ENCODE measurements at regions not wholly inside any gene's neighbourhood (a gene's known extent, or its start where the extent isn't known, plus 50 kb on each side); places are given as distances from the start of the nearest gene placed in this dataset.
"Not testable (repeated sequence)": the region's sequence is repeated elsewhere in the genome, so short reads cannot be mapped to it uniquely, and the experiment has no call there.

DNA sequence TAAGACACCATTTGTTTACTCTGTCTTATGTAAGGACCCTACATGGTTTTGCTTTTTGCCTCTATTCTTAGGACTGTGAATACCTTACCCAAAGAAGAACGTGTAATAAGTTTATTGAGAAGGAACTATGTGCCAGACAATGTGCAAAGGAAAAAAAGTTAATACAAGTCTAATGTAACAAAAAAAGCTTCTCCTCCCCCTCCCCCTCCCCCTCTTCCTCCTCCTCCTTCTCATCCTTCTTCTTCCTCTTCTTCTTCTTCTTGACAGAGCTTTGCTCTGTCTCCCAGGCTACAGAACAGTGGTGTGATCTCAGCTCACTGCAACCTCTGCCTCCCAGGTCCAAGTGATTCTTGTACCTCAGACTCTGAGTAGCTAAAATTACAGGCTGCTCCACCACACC lies 50.9 kb upstream of the MITF start:
- no peak for FAIRE-seq

DNA sequence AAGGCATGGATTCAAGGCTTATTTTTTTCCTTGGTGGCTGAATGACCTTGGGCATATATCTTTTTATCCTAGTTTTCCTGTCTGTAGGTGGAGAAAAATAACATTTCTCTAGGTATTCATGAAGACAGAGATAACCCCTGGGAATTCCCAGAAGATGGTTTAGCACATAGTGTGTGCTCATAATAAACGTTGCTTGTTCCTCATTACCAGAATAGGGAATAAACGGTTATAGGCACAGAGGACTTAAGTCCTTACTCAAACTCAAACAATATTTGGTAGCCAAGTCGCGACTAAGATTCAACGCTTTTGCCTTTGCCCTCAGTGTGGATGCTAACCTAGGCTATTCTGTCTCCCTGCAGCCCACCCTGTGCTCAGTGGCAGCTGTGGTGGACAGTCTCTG lies 51.6 kb upstream of the MITF start:
- FAIRE-seq, result no peak

DNA sequence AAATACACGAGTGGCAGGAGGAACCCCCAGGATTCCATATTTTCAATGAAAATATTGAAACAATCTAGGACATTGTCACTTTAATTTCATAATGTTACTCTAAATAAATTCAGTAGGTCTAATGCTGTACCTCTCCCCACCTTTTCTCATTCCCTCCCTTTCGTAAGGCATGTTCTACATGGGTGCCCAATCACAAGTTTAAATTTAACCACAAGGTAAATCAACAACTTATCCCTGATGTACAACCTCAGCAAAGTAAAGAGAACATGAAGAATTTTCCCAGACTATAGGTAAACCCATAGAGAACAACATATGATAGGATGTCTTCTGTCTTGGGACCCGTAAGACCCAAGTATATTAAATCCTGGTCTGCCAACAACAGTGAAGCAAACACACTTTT lies 53.2 kb upstream of the MITF start:
- no peak for FAIRE-seq

DNA sequence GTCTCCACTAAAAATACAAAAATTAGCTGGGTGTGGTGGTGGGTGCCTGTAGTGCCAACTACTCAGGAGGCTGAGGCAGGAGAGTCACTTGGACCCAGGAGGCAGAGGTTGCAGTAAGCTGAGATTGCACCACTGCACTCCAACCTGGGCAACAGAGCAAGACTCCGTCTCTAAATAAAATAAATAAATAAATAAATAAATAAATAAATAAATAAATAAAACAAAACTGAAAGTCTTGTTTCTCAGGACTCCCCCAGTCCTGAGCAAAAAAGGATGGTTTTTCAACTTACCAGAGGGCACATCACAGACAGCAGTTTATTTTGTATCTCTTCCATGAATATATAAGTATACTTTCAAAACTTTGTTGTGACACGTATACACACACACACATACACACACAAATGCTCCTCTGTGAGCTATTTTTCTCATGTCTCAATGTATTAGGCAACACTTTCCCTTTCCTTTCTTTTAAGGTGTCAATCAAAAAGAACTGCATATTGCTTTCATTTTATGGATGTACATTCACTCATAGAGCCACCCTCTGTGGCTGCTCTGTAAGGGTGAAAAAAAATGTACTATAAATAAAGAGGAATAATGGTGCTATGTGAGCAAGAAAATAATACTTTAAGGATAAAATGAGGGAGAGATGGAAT lies 54.8 kb upstream of the MITF start:
- no peak for FAIRE-seq

DNA sequence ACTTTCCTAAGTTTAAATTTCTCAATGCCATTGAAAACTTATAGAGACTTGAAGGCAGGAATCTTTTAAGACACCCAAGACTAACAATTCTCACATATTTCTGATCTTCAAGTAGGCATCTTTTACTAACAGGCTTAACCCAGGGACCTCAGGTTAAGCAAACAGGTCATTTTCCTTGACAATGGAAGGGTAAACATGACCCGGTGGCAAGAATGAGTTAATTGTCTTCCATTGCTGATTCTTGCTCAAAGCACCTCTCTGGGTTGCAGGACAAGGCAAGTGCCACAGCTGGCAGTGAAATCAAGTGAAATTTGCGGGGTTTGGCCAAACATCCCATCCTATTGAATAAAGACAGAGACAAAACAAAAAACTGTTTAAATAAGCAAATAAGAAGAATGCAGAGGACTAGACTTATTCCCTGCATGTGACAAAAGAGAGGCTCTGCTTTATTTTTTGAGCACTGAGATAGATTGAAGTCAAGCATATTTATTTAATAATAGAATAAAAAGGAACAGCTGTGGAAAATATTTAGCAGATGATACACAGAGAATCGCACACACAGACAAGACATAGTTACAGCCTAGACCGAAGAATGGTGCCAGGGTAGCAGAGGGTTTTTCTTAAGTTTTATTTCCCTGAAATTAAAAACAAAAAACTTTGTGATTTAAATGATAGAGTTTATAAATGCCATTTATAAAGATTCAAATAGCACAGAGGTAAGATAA lies 56.0 kb upstream of the MITF start:
- no peak for FAIRE-seq

DNA sequence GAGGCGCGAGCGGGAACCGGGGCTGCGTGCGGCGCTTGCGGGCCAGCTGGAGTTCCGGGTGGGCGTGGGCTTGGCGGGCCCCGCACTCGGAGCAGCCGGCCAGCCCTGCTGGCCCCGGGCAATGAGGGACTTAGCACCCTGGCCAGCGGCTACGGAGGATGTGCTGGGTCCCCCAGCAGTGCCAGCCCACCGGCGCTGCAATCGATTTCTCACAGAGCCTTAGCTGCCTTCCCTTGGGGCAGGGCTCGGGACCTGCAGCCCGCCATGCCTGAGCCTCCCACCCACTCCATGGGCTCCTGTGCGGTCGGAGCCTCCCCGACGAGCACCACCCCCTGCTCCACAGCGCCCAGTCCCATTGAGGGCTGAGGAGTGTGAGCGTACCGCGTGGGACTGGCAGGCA lies 61.8 kb upstream of the MITF start:
- not testable (repeated sequence) for FAIRE-seq

DNA sequence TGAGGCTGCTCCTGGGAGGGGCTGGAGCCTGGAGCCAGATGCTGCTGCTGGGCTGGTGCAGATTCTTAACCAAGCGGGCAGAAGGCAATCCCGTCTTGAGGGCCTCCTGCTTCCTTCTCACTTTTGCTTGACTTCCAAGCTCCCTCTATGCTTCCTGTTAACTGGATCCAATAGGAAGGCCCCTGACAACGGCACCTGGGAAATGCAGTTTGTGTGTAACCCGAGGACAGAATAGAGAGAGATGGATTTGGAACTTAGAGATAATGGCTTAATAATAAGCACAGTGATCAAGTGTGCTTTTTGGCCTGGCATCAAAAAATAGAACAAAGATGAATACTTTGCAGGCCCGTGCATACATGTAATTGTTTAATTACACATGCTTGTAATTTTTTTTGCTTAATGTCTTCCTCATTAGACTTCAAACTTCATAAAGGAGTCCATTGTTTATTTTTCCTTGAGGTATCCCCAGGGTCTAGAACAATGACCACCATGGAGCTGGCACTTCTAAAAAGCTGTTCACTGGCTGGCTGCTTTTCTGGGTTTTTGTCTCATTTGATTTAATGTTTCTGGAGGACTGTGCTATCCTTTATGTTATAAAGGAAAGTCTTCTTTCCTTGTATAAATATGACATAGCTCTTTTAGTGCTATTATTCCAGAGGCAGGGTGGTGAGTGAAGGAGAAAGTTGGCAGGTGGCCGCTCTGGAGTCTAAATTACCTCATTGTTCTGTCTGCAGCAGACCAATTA lies 63.3 kb upstream of the MITF start:
- no peak for FAIRE-seq

DNA sequence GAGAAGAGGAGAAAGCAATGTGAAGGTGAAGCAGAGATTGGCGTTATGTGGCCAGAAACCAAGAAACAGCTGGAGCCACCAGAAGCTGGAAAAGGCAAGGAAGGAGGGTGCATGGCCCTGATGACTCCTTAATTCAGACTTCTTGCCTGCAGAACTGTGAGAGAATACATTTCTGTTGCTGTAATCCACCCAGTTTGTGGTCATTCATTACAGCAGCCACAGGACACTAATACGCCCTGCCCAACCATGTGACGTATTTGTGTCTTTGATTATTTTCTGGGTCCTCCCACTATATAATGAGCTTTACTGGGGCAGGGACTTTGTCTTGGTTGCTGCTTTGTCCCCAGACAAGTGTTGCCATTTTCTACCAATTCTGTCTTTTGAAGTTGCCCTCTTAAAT lies 64.5 kb upstream of the MITF start:
- no peak for FAIRE-seq

DNA sequence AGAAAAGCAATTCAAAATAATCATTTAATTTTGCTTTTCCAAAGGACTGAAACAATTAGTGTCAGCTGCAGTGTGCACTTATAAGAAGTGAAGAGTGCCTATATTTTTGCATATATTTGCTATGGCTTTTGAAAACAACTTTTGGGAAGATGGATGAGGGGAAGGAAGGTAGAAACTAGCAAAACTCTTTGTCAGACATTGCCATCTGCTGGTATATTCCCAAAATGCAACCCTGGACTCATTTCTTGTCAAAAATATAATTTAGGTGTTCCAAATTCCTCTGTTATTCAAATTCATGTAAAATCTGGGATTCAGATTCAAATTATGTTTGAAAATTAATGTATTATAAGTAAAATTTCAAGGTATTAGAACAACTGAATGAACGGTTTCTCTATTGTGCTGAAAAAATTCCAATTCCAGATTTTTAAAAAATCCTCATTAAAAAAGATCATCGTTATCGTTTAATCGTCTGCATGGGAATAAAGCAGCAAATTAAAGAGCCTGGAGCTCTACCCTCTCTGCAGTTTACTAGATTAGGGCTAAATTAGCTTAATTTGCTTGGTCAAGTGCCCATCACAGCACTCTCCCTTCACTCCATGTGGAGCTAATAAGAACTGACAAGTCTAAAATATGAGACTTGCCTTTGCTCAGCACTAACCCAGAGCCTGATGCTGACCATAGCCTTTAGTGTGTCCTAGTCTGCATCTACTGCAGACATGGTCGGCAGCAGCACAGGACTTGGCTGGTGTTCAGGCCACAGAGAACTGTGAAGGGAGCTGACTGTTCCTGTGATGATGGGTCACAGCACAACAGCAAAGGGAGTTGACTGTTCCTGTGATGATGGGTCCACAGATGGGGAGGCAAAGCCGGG lies 67.9 kb upstream of the MITF start:
- peak; percentile 95 for FAIRE-seq

DNA sequence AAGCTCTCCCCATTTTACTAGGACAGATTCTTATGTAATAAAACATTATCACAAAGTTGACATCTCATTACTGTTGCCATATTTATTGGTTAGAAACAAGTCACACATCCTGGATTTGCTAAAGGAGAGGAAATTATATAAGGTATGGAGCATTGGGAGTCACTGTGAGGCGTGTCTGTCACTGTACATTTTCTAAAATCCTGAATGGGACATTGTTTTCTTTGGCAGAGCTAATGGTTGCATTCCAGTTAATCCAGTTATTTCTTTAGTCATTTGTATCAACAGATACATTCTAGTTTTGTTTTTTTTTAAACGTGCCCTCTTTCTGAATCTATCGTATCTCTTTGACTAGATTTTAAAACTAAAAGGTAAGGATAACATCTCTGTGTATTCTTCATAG lies 70.2 kb upstream of the MITF start:
- FAIRE-seq, result no peak

DNA sequence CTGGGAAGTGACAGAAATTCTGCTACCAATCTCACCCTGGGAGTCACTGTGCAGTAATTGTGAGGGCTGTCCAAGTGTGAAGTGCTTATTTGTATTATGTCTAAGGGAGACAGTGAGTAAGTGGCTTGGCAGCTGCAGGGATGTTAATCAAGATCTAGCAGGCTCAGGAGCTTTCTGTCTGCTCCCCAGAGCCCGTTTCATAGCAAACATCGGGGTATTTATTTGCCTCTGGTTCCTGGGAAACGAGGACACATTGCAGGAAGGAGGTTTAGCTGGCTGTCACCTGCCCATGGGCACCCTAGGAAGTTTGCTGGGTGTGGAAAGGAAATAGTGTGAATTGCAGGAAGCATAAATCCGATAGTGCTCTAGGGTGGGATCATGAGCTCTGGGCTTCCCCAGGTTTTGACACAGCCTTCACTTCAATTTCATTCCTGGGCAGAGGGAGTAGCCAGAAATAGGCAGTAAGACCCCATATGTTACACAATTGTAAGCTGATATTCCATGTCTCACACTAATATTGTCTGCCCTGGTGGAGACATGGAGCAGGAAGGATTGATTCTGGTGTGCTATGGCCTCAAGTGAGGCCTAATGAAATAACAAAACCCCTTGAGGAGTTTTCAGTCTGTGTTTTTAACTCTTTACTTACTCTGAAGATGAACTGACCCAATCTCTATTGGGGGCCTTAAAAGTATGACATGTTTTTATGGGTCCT lies 74.1 kb upstream of the MITF start:
- no peak for FAIRE-seq

DNA sequence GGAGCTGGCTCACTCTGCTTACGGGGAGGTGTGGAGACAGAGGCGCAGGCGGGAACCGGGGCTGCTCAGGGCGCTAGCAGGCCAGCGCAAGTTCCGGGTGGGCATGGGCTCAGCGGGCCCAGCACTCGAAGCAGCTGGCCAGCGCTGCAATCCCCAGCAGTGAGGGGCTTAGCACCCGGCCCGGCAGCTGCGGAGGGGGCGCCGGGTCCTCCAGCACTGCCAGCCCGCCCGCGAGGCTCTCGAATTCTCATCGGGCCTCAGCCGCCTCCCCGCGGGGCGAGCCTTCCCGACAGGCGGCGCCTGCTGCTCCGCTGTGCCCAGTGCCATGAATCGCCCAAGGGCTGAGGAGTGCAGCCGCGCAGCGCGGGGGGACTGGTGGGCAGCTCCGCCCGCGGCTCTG lies 78.6 kb upstream of the MITF start:
- no peak for FAIRE-seq

DNA sequence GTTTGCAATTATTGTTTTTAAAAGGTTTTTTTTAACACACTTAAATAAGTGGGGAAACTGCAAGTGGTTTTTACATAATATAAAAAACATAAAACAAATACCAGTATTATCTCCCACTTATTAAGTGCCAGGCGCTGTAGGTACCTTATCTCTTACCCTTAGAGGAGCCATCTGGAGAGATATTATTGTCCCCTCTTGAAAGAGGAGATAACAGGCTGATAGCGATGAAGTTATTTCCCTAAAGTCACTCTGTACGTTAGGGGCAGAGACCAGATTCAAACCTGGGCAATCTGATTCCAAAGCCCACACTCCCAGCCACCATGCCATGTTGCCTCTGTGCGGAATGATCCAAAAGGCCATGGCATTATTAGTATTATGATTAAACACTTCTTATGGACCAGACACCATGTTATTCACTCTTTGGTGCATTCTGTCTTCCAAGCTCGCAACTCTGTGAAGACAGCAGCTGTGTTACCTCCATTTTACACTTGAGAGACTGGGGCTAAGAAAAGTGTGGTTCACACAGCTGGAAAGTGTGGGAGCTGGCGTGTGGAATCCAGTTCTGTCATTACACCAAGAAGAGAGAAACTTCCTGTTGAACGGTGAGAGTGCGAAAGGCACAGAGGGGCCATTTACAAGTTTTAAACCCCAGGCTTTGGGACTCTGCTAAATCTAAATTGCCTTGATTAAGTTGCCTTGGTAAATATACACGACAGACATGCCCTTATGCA lies 79.9 kb upstream of the MITF start:
- no peak for FAIRE-seq

DNA sequence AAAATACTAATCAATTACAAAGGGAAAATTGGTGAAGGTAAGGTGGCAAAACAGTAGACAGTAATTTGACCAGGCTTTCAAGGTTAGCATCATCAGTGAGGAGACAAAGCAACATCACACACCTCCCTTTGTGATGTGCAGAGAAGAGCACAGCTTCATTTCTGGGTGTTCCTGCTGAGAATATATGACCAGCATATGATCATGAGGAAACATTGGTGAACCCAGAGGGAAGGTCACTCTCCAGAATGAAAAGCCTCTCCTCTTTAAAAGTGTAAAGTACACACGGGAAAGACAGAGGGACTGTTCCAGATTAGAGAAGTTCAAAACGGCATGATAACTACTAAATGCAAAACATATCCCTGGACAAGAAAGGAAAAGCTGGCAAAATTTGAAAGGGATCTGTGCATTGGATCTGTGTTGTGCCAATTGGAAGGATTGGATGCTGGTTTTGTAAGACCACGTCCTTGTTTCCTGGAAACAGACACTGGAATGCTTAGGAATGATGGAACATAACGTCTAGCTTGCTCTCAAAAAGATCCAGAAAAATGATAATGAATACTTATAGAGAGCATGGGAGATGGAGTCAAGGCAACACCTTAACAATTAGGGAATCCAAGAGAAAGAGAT lies 80.6 kb upstream of the MITF start:
- no peak for FAIRE-seq

DNA sequence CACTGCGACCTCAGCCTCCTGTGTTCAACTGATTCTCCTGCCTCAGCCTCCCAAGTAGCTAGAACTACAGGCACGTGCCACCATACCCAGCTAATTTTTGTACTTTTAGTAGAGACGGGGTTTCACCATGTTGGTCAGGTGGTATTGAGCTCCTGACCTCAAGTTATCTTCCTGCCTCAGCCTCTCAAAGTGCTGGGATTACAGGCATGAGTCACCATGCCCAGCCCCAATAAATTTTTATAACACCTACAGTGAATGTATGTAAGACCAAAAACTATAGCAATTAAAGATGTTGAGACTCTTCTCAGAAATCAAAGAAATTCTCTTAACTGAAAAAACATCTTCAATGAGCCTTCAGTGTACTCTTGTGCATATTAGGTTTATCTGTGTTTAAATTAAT lies 82.2 kb upstream of the MITF start:
- FAIRE-seq, result not testable (repeated sequence)

DNA sequence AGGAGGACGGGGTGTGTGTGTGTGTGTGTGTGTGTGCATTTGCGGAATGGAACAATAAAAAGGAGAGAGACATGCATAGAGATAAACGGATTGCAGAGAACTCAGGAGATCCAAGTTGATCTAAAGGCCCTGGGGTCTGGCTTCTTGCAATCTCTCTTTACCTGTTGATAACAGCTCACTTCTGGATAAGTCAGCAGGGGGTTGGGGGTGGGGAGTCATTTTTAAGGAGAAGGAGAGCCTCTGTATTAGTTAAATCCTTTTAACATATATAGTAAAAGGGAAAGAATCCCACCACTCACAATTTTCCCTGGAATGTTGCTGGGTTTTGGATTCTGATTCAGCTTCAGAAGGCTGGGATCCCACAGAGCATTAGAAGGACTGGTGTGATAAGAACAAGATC lies 87.5 kb upstream of the MITF start:
- no peak for FAIRE-seq

DNA sequence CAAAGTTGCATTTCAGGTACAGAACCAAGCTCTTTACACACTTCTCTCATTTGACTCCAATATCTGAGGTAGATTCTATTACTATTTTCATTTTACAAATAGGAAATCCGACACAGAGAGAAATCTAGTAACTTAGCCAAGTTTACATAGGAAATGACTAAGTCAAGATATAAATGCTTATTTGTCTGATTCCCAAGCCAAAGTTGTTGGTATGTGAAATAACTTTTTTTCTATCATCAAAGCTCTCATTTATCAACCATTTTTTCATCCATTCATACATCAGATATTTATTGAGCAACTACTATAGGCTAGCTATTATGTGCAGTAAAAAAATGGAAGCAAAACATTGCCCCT lies 89.2 kb upstream of the MITF start:
- no peak for FAIRE-seq

DNA sequence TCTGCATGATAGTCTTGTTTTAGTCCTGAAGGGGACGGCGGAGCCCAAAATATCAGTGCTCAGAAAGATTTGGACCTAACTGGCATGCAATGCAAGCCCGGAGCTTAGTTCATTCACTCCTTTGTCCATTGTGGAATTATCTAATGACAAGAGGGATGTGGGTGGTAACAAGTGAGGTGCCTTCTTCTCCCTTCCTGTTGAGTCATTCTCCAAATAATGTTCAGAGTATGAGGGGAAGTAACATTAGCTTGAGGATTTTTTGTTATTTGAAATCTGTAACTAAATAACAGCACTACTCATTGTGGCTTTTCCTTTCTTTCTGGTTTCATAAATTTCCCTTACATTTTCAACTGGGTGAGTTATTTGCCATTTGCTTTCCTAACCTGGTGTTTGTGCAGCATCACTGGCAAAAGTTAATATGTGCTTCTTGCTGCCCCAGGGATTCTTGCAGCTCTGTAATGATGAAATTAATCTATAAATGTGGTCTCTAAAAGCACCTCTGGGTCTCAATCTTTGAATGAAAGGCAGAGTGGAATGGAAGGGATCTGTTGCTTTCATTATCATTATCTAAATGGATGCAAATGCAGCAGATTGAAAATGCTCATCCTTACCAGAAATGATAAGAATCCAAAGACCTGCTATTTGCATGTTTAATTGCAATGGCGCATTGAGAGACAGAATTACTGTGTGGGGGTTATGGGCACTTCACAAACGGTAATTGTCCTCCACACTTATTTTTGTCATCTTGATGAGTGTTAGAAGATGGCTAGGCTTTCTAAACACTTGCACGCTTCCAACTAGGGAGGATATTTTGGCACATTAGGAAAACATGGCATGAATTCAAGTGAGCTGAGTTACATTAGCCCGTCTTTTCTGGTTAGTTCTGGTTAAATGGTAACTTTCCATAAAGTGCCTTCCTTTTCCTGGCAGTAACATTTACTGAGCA lies 89.9 kb upstream of the MITF start:
- no peak for FAIRE-seq

DNA sequence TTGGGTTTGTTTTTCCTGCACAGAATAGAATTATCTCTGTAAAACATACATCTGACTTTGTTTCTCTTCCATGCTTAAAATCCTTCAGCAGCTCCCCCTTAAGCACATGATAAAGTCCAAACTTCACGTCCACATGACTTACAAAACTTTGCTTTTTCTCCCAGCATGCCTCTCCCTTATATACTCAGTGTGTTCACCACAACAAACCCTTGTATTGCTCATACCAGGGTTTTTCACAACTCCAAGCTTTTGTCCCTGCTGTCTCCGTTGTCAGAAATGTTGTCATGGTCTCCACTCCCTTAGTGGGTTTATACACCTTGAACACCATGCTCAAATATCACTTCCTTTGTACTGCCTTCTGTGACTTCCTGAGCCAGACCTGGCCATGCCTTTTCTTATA lies 91.1 kb upstream of the MITF start:
- no peak for FAIRE-seq

DNA sequence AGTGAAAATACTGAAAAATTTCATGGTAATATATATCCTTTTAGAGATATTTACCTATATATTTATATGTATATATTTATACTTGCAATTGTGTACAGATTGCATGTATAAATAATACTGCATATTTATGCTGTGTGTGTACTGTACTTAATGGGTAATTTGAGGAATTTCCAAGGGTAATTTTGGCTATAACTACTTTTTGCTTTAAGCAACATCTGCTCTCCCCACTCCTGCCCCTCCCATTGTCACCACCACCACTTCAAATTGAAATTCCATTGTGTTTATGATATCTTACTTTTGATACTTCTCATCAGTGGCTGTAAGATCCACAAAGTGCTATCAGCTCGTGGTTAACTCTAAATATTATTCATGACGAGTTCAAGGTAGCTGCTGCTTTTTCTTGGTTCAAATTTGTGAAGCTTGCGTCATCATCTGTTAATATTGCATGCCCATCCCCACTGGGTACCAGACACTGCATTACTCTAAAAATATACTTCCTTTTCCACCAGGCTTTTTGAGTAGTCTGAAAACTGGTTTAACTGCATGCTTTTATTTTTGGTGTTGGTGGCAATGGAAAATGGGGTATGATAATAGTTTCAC lies 91.7 kb upstream of the MITF start:
- no peak for FAIRE-seq

All from A204.1 (cell line).